K562 (cell line): ENCODE measurements at regions not wholly inside any gene's neighbourhood (a gene's known extent, or its start where the extent isn't known, plus 50 kb on each side); places are given as distances from the start of the nearest gene placed in this dataset.

Experiments used
- ATAC-seq: fragments of 200-7000 bp; cut with Tn5 transposase; 3 replicates; pipeline ENCODE4 v1.9.1; 2020; ENCODE audit warnings: moderate library complexity
- BruUV-seq: library from RNA; stranded (reverse); fragments of 400-500 nt; replicated peaks from 2 replicates; lab custom pipeline; 2021; lab: Mats Ljungman, UMichigan
- CTCF ChIA-PET: fragments of 300-600 bp; formaldehyde crosslinking; extraction: SDS; loops from one replicate; lab custom pipeline; 2021; ENCODE audit warnings: low intra/inter-chr PET ratio; lab: Yijun Ruan, JAX
- POLR2A ChIA-PET: fragments of 300-600, 350-650 bp; sonication (Branson Sonifier 250); formaldehyde crosslinking; extraction: SDS; loops from one replicate; lab custom pipeline; 2021; ENCODE audit warnings: antibody characterized with exemption, inconsistent platforms; lab: Yijun Ruan, JAX
- DNase-seq, 4 experiments: peaks; one replicate each; pipeline versions ENCODE4 v3.0.0 to v3.0.0-alpha.2; 2011 to 2018; ENCODE audit warnings: low spot score in 3 of 4, mixed read lengths in 3 of 4; ENCODE audit errors: extremely low read depth in 1 of 4
- FAIRE-seq: peaks from 2 replicates; lab custom pipeline; 2011; peaks lifted over from hg19 to GRCh38; lab: Jason Lieb, UNC
- H2AFZ ChIP-seq: 2 replicates; pipeline ENCODE4 v1.6.0; 2011; ENCODE audit warnings: low read depth, low read length, control low read depth, inconsistent platforms
- H3K27ac ChIP-seq: fragments of 200-600 bp; 3 replicates; pipeline ENCODE4 v1.8.0; 2011; ENCODE audit warnings: low read depth, mild to moderate bottlenecking, control low read depth, inconsistent platforms, low read length, moderate library complexity, mixed read lengths; ENCODE audit errors: extremely low read depth
- H3K27me3 ChIP-seq, 2 experiments: fragments of 300-600 bp in 1 of 2; 2 replicates in 1 of 2; 3 replicates in 1 of 2; pipeline versions ENCODE4 v1.6.0 to v1.8.0; 2011; ENCODE audit warnings: inconsistent platforms in 2 of 2, low read length in 2 of 2, mild to moderate bottlenecking in 1 of 2, mixed read lengths in 1 of 2, moderate library complexity in 1 of 2; ENCODE audit not compliant: control insufficient read depth in 2 of 2, insufficient read depth in 2 of 2
- H3K36me3 ChIP-seq: fragments of 300-600 bp; 3 replicates; pipeline ENCODE4 v1.8.0; 2011; ENCODE audit warnings: mild to moderate bottlenecking, low read length, inconsistent platforms; ENCODE audit not compliant: control insufficient read depth, insufficient read depth
- H3K4me1 ChIP-seq, 2 experiments: fragments of 200-600 bp in 1 of 2; replicated peaks in 1 of 2; 2 replicates in 1 of 2; 3 replicates in 1 of 2; pipeline versions ENCODE4 v1.5.1 to v1.8.0; 2011; ENCODE audit warnings: inconsistent platforms in 2 of 2, low read length in 2 of 2, mild to moderate bottlenecking in 1 of 2, mixed read lengths in 1 of 2, moderate library complexity in 1 of 2; ENCODE audit not compliant: control insufficient read depth in 2 of 2, insufficient read depth in 2 of 2
- H3K4me2 ChIP-seq: 2 replicates; pipeline ENCODE4 v1.6.1; 2011; ENCODE audit warnings: low read length, control low read depth, inconsistent platforms, mixed read lengths; ENCODE audit not compliant: insufficient read depth
- H3K4me3 ChIP-seq: fragments of 200-600 bp; sonication (generic), shearing (Covaris generic); 2 replicates; pipeline ENCODE4 v1.5.1; 2016; ENCODE audit warnings: control low read depth, inconsistent platforms
- H3K79me2 ChIP-seq: fragments of 200-600 bp; 3 replicates; pipeline ENCODE4 v1.8.0; 2011; ENCODE audit warnings: low read length, inconsistent platforms; ENCODE audit not compliant: control insufficient read depth, insufficient read depth
- H3K9ac ChIP-seq, 2 experiments: 2 replicates each; pipeline versions ENCODE4 v1.6.0 to v1.6.1; 2011; ENCODE audit warnings: low read depth in 2 of 2, low read length in 2 of 2, control low read depth in 1 of 2, inconsistent platforms in 1 of 2, mild to moderate bottlenecking in 1 of 2, mixed read lengths in 1 of 2; ENCODE audit not compliant: insufficient read depth in 1 of 2
- H3K9me1 ChIP-seq: one replicate; pipeline ENCODE4 v1.6.0; 2011; ENCODE audit warnings: inconsistent platforms, mild to moderate bottlenecking, low read length, moderate library complexity; ENCODE audit not compliant: control insufficient read depth, insufficient read depth
- H3K9me3 ChIP-seq: replicated peaks from 2 replicates; pipeline ENCODE4 v1.5.1; 2011; ENCODE audit warnings: low read depth, low read length, inconsistent platforms; ENCODE audit not compliant: control insufficient read depth, insufficient read depth
- H4K20me1 ChIP-seq: replicated peaks from 2 replicates; pipeline ENCODE4 v1.6.1; 2011; ENCODE audit warnings: low read length, inconsistent platforms, mixed read lengths; ENCODE audit not compliant: control insufficient read depth, insufficient read depth
- GABPB1 ChIP-seq: sonication (generic); formaldehyde crosslinking; IDR thresholded peaks from 2 replicates; pipeline ENCODE4 v1.8.0; 2022; ENCODE audit warnings: mild to moderate bottlenecking, missing genetic modification reagents
- HMGXB4 ChIP-seq: sonication (generic); formaldehyde crosslinking; IDR thresholded peaks from 2 replicates; pipeline ENCODE4 v1.8.1; 2023; ENCODE audit warnings: mild to moderate bottlenecking, missing genetic modification reagents
- HNRNPL ChIP-seq: fragments of 200-400 bp; formaldehyde crosslinking; IDR thresholded peaks from 2 replicates; pipeline ENCODE4 v1.6.1; 2017; ENCODE audit warnings: low read depth, mild to moderate bottlenecking, low read length
- NR1H2 ChIP-seq: sonication (generic); formaldehyde crosslinking; IDR thresholded peaks from 2 replicates; pipeline ENCODE4 v1.4.0; 2020; ENCODE audit warnings: mild to moderate bottlenecking, missing genetic modification reagents
- POLR2H ChIP-seq: IDR thresholded peaks from 2 replicates; pipeline ENCODE4 v1.6.1; 2016; ENCODE audit warnings: missing genetic modification characterization, low read depth, mild to moderate bottlenecking, control low read depth, missing compliant biosample characterization, moderate library complexity
- TCFL5 ChIP-seq: fragments of 250-450 bp; sonication (Bioruptor Pico); conservative IDR thresholded peaks from 2 replicates; pipeline ENCODE4 v1.6.1; 2021; ENCODE audit warnings: mild to moderate bottlenecking, moderate library complexity, matching md5 sums
- ZBTB1 ChIP-seq: sonication (generic); formaldehyde crosslinking; IDR thresholded peaks from 2 replicates; pipeline ENCODE4 v1.8.1; 2023; ENCODE audit warnings: missing genetic modification reagents, low read depth, mild to moderate bottlenecking, borderline replicate concordance
- ZBTB12 ChIP-seq: fragments of 250-450 bp; sonication (Bioruptor Pico); IDR thresholded peaks from 2 replicates; pipeline ENCODE4 v1.4.0; 2020
- ZBTB49 ChIP-seq: sonication (generic); formaldehyde crosslinking; IDR thresholded peaks from 2 replicates; pipeline ENCODE4 v1.8.0; 2022; ENCODE audit warnings: missing genetic modification reagents, mild to moderate bottlenecking, borderline replicate concordance
- ZNF280B ChIP-seq: fragments of 250-450 bp; sonication (Bioruptor Pico); IDR thresholded peaks from 2 replicates; pipeline ENCODE4 v1.5.1; 2021; ENCODE audit warnings: mild to moderate bottlenecking
- ZNF408 ChIP-seq: fragments of 250-450 bp; sonication (Bioruptor Pico); IDR thresholded peaks from 2 replicates; pipeline ENCODE4 v1.4.0; 2020; ENCODE audit warnings: low read depth, mild to moderate bottlenecking, moderate library complexity
- WGBS: fragments of 100-300 bp; shearing (Covaris generic); methylation state at CpG from one replicate; pipeline ENCODE4 v1.1.6; 2016; ENCODE audit warnings: low coverage, mixed read lengths; ENCODE audit not compliant: insufficient coverage; ENCODE audit errors: missing lambda C conversion rate; 5-methylcytosine and 5-hydroxymethylcytosine counted together
- in situ Hi-C: fragments of 300-500 bp; cut with MboI; formaldehyde crosslinking; loops from 4 replicates; pipeline ENCODE4 v1.15.0; 2018; ENCODE audit warnings: inconsistent platforms, mixed read lengths
- intact Hi-C: fragments of 100-400 bp; cut with micrococcal nuclease; formaldehyde crosslinking; loops from 2 replicates; pipeline ENCODE4 v1.14.2; 2022
- TF ChIP-seq, protein P1 (sequence below): conservative IDR thresholded peaks from 2 replicates; pipeline ENCODE4 v1.6.1; 2011; ENCODE audit warnings: low read depth, mild to moderate bottlenecking, low read length; ENCODE audit not compliant: control insufficient read depth
- TF ChIP-seq, protein P2 (sequence below): fragments of 250-450 bp; sonication (Bioruptor Pico); IDR thresholded peaks from 2 replicates; pipeline ENCODE4 v1.4.0; 2020; ENCODE audit warnings: mild to moderate bottlenecking

DNA sequence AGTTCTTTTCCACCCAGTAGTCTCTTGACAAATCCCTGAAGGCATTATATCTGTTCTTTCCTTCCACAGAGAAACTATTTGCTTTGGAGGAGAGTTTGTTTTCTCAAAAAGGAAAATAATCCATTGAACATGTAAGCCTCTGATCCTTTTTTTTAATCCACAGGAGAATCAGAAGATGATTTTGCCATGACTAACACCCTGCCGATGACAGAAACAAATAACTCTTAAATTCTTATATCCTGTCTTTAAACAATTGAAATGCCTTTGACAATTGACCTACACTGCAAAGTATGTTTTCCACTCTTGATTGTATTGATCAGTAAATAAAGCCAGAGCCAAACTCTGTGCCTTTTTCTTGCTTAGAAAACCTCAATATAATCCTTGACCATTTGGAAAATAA lies 666.4 kb upstream of the CTNND2 start:
- Histone ChIP-seq H3K9ac (no peak overlapping the region), H3K4me1 (no peaks in the 10 kb centered on the region; a peak in 1 of 5 replicates), H3K9me3 (no peaks in the 10 kb centered on the region), H3K79me2 (peaks cover 31% of the 10 kb centered on the region), H3K27ac (no peak overlapping the region), H3K27me3 (no peaks in the 10 kb centered on the region), H4K20me1 (no peaks in the 10 kb centered on the region), H3K36me3 (peaks cover 27% of the 10 kb centered on the region; the same call in 2 of the 3 replicates), H3K9me1 (no peaks in the 10 kb centered on the region), H3K4me3 (no peak overlapping the region), H2AFZ (no peak overlapping the region), H3K4me2 (no peak overlapping the region)
- no TSS peak for BruUV-seq
- CTCF ChIA-PET: no interaction called here
- no peak for FAIRE-seq
- POLR2A ChIA-PET: no interaction called here
- in situ Hi-C loops: no loop called here
- DNase-seq: no peak
- intact Hi-C loops: no loop called here
- no peak for ATAC-seq
- whole genome bisulfite sequencing: 55% methylated on average over 1 of the region's 1 CpG
- TF ChIP-seq, protein P1, sequence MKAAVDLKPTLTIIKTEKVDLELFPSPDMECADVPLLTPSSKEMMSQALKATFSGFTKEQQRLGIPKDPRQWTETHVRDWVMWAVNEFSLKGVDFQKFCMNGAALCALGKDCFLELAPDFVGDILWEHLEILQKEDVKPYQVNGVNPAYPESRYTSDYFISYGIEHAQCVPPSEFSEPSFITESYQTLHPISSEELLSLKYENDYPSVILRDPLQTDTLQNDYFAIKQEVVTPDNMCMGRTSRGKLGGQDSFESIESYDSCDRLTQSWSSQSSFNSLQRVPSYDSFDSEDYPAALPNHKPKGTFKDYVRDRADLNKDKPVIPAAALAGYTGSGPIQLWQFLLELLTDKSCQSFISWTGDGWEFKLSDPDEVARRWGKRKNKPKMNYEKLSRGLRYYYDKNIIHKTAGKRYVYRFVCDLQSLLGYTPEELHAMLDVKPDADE: no peak
- TF ChIP-seq TCFL5 (CRISPR knock-in tag) (no peak), GABPB1 (CRISPR knock-in tag) (no peak), HMGXB4 (CRISPR knock-in tag) (no peak), ZBTB49 (CRISPR knock-in tag) (no peak), ZNF408 (CRISPR knock-in tag) (no peak), ZBTB1 (CRISPR knock-in tag) (no peak), ZNF280B (CRISPR knock-in tag) (no peak), POLR2H (tag) (no peak), ZBTB12 (CRISPR knock-in tag) (no peak), NR1H2 (CRISPR knock-in tag) (no peak), HNRNPL (no peak)
- TF ChIP-seq, protein P2, sequence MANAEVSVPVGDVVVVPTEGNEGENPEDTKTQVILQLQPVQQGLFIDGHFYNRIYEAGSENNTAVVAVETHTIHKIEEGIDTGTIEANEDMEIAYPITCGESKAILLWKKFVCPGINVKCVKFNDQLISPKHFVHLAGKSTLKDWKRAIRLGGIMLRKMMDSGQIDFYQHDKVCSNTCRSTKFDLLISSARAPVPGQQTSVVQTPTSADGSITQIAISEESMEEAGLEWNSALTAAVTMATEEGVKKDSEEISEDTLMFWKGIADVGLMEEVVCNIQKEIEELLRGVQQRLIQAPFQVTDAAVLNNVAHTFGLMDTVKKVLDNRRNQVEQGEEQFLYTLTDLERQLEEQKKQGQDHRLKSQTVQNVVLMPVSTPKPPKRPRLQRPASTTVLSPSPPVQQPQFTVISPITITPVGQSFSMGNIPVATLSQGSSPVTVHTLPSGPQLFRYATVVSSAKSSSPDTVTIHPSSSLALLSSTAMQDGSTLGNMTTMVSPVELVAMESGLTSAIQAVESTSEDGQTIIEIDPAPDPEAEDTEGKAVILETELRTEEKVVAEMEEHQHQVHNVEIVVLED (CRISPR knock-in tag): no peak
